Keratinocyte (primary cell): ENCODE measurements at regions not wholly inside any gene's neighbourhood (a gene's known extent, or its start where the extent isn't known, plus 50 kb on each side); places are given as distances from the start of the nearest gene placed in this dataset.

Experiments used
- DNase-seq: peaks from one replicate; pipeline ENCODE4 v3.0.0-alpha.2; 2011; ENCODE audit warnings: low read depth, missing footprints, low spot score
- FAIRE-seq: peaks from 2 replicates; lab custom pipeline; 2011; peaks lifted over from hg19 to GRCh38; lab: Jason Lieb, UNC
- H2AFZ ChIP-seq: 2 replicates; pipeline ENCODE4 v1.6.0; 2012; ENCODE audit warnings: low read length, control low read depth, inconsistent platforms; ENCODE audit not compliant: control insufficient read depth
- H3K27ac ChIP-seq: 2 replicates; pipeline ENCODE4 v1.5.1; 2011; ENCODE audit warnings: low read length; ENCODE audit not compliant: control insufficient read depth, insufficient read depth
- H3K27me3 ChIP-seq: 3 replicates; pipeline ENCODE4 v1.6.0; 2011; ENCODE audit warnings: low read length; ENCODE audit not compliant: control insufficient read depth, insufficient read depth; ENCODE audit errors: extremely low read depth
- H3K36me3 ChIP-seq, 2 experiments: 2 replicates in 1 of 2; 3 replicates in 1 of 2; pipeline ENCODE4 v1.5.1; 2011; ENCODE audit warnings: low read length in 2 of 2, mild to moderate bottlenecking in 1 of 2; ENCODE audit not compliant: control insufficient read depth in 2 of 2, insufficient read depth in 2 of 2; ENCODE audit errors: extremely low read depth in 1 of 2
- H3K4me1 ChIP-seq: 3 replicates; pipeline ENCODE4 v1.5.1; 2011; ENCODE audit warnings: low read length; ENCODE audit not compliant: control insufficient read depth, insufficient read depth; ENCODE audit errors: extremely low read depth
- H3K4me2 ChIP-seq: 3 replicates; pipeline ENCODE4 v1.6.0; 2011; ENCODE audit warnings: low read depth, low read length; ENCODE audit not compliant: control insufficient read depth, insufficient read depth; ENCODE audit errors: extremely low read depth
- H3K4me3 ChIP-seq, 3 experiments: fragments of 200-600 bp in 1 of 3; sonication (generic) in 1 of 3; 2 replicates in 2 of 3; 3 replicates in 1 of 3; pipeline ENCODE4 v1.5.1; 2011 to 2016; ENCODE audit warnings: low read length in 3 of 3, mild to moderate bottlenecking in 3 of 3, control low read depth in 2 of 3, inconsistent platforms in 1 of 3, low read depth in 1 of 3, mixed read lengths in 1 of 3, mixed run types in 1 of 3, moderate library complexity in 1 of 3; ENCODE audit not compliant: control insufficient read depth in 2 of 3, insufficient read depth in 2 of 3; ENCODE audit errors: extremely low read depth in 1 of 3
- H3K79me2 ChIP-seq: 2 replicates; pipeline ENCODE4 v1.6.0; 2012; ENCODE audit warnings: low read length; ENCODE audit not compliant: control insufficient read depth, insufficient read depth
- H3K9ac ChIP-seq: 3 replicates; pipeline ENCODE4 v1.6.0; 2011; ENCODE audit warnings: low read length; ENCODE audit not compliant: control insufficient read depth, insufficient read depth; ENCODE audit errors: extremely low read depth
- H3K9me1 ChIP-seq: 3 replicates; pipeline ENCODE4 v1.6.0; 2011; ENCODE audit warnings: low read length; ENCODE audit not compliant: control insufficient read depth, insufficient read depth; ENCODE audit errors: extremely low read depth
- H3K9me3 ChIP-seq: 2 replicates; pipeline ENCODE4 v1.5.1; 2012; ENCODE audit warnings: low read depth, low read length; ENCODE audit not compliant: control insufficient read depth
- H4K20me1 ChIP-seq: 3 replicates; pipeline ENCODE4 v1.6.0; 2011; ENCODE audit warnings: low read length; ENCODE audit not compliant: control insufficient read depth, insufficient read depth; ENCODE audit errors: extremely low read depth
- CTCF ChIP-seq, 3 experiments: IDR thresholded peaks in 1 of 3; conservative IDR thresholded peaks in 1 of 3; optimal IDR thresholded peaks in 1 of 3; 2 replicates in 2 of 3; 3 replicates in 1 of 3; pipeline versions ENCODE3 to v1.5.1; 2011; ENCODE audit warnings: low read length in 3 of 3, mild to moderate bottlenecking in 3 of 3, moderate library complexity in 2 of 3, control low read depth in 1 of 3, inconsistent platforms in 1 of 3; ENCODE audit not compliant: insufficient read depth in 2 of 3; ENCODE audit errors: extremely low read depth in 1 of 3
- EZH2 ChIP-seq: IDR thresholded peaks from one replicate; pipeline ENCODE4 v1.6.1; 2012; ENCODE audit warnings: inconsistent platforms, mild to moderate bottlenecking, low read length, moderate library complexity
- dilution Hi-C: fragments of 300-500 bp; cut with MboI; formaldehyde crosslinking; loops from one replicate; pipeline ENCODE4 v1.7.0; 2020; ENCODE audit warnings: low sequenced_read_pairs; ENCODE audit not compliant: extremely low pct_ligation_motif_present

- FAIRE-seq, result no peak
- no peak overlapping the region for H3K9ac ChIP-seq
- H3K4me1 ChIP-seq, result no peaks in the 10 kb centered on the region
- H3K27me3 ChIP-seq, result peaks cover 17% of the 10 kb centered on the region
- no peaks in the 10 kb centered on the region for H3K79me2 ChIP-seq
- no peak overlapping the region for H2AFZ ChIP-seq
- no peaks in the 10 kb centered on the region for H3K9me3 ChIP-seq
- no peak overlapping the region for H3K4me3 ChIP-seq
- H3K36me3 ChIP-seq, result no peaks in the 10 kb centered on the region
- dilution Hi-C loops, result no loop called here
- TF ChIP-seq EZH2, result no peak
- no peak for TF ChIP-seq CTCF (optimal IDR thresholded peaks at IDR 0.05 in 1 of 3, IDR thresholded peaks at IDR 0.05 in 1 of 3, conservative IDR thresholded peaks at IDR 0.05 in 1 of 3; ENCODE audit: extremely low read depth in 1 of 3, insufficient read depth in 2 of 3, low read length in 3 of 3)
- H3K9me1 ChIP-seq, result no peaks in the 10 kb centered on the region
- no peak overlapping the region for H3K4me2 ChIP-seq
- DNase-seq, result no peak
- no peak overlapping the region for H3K27ac ChIP-seq
- no peaks in the 10 kb centered on the region for H4K20me1 ChIP-seq
These were observed 106.9 kb downstream of the UNCX start for GRCh38 chr7:1339611-1340010.

GRCh38 chr7:1340031-1340430 is 107.4 kb downstream of the UNCX start:
- H3K27me3 ChIP-seq, result peaks cover 17% of the 10 kb centered on the region
- FAIRE-seq, result no peak
- no peaks in the 10 kb centered on the region for H3K36me3 ChIP-seq

More at GRCh38 chr7:1340031-1340430, 107.4 kb downstream of the UNCX start:
- Histone ChIP-seq H4K20me1 (no peaks in the 10 kb centered on the region), H3K4me3 (no peak overlapping the region), H3K27ac (no peak overlapping the region), H3K9me3 (no peaks in the 10 kb centered on the region), H3K79me2 (no peaks in the 10 kb centered on the region), H2AFZ (no peak overlapping the region), H3K4me1 (no peaks in the 10 kb centered on the region), H3K9me1 (no peaks in the 10 kb centered on the region), H3K9ac (no peak overlapping the region), H3K4me2 (no peak overlapping the region)
- TF ChIP-seq CTCF (optimal IDR thresholded peaks at IDR 0.05 in 1 of 3, IDR thresholded peaks at IDR 0.05 in 1 of 3, conservative IDR thresholded peaks at IDR 0.05 in 1 of 3; ENCODE audit: extremely low read depth in 1 of 3, insufficient read depth in 2 of 3, low read length in 3 of 3) (no peak), EZH2 (no peak)
- no peak for DNase-seq
- dilution Hi-C loops, result no loop called here
